Fibroblast of the conjunctiva (primary cell): ENCODE measurements at regions not wholly inside any gene's neighbourhood (a gene's known extent, or its start where the extent isn't known, plus 50 kb on each side); places are given as distances from the start of the nearest gene placed in this dataset.
"Not testable (repeated sequence)": the region's sequence is repeated elsewhere in the genome, so short reads cannot be mapped to it uniquely, and the experiment has no call there.

Experiments used
- DNase-seq: peaks from one replicate; pipeline ENCODE4 v3.0.0-alpha.2; 2010; ENCODE audit warnings: low read depth

DNA sequence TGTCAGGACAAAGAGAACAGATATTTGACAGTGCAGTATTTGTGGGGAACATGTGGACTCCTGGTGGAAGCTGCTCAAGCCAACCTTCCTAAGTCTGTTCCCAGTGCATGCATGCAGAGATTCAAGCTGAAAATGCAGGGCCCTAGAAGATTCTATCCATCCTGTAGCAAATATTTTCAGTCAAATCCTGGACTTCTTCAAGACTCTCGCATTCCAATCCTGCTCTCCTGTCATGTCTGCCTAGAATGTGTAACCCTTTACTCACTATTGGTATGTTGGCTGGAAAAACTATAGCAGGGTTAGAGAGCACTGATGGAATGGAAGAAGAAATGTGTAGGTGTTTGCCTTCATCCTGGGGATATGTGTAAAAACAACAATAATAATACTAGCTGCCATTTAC, 385.6 kb upstream of the PKN2 start:
- no peak for DNase-seq

DNA sequence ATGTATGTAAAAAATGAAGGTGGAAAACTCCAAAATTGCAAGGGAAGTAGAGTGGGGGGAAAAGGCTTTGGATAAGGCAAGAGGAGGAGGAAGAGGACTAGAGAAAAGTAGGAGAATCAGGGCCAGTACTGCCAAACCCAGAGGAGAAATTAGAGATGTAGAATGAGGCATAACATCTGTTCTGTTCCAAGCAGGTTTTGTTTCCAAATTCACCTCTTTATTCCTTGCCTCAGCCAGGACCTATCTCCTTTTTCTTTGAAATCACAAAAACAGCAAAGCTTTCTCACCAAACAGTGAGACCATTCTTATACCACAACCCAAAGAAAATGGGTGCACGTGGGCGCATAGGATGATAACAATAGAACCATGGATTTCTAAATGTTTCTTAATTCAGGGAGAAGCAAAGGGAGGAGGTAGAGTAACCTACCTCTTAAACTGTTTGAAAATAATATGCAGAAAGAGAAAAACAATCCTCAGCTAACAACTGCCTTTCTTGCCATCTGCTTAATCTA, 383.3 kb upstream of the PKN2 start:
- DNase-seq: no peak

DNA sequence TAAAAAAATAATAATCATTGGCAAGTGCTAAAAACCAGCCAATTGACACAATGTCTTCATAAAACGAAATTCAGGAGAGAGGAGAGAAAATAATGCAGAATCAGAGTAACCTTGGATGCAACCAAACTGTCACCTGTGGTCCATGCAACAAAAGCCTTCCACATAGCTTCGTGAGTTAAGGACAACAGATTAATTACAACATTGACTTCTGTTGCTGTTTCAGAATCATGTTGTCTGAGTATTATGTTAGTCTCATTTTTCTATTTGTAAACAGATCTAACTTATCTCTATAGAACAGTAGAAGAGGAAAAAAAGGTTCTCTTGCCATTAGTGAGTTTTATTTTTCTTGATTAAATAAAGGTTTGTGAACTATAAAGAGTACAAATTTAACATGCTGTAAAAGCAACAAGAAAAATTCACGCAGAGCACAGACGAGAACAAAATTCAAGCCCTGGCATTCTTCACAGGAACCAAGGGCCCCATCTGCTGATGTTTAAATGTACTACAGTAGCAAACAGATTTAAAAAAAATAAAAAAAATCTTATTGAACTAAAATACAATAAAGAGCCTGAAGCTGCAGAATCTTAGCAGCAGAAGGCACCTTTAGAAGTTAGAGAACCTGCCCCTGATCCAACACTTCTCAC, 381.1 kb upstream of the PKN2 start:
- peak; percentile 21 for DNase-seq

DNA sequence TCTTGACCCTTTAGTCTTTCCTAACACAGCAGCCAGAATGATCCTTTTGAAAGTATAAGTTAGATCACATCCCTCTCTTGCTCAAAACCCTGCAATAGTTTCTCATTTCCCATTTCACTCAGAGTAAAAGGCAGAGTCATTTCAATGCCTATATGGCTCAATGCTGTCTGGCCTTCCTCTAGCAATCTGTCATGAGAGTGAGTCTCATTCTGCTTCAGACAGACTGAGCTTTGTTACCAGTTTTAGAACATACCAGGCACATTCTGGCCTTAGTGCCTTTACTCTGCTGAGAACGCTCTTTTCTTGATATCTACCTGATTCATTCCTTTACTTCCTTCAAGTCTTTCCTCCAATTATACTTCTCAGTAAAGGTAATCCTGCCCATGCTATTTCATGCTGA, 372.8 kb upstream of the PKN2 start:
- DNase-seq: no peak

DNA sequence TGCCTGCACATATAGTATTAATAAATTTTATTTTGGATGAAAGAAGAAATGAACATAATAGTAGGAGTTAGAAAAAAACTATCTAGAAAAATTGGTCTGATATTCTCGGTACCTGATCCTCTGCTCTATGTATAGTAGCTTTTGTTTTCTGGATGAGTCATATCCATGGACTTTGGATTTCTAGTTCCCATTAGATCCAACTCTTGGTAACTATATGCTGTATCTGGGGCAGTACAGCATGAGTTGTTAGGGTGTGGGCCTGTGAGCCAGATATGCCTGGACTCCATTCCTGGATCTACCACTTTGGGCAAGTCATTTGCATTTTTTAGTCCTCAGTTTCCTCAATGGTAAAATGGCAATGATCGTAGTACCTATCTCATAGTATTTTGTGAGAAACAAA, 372.2 kb upstream of the PKN2 start:
- no peak for DNase-seq

DNA sequence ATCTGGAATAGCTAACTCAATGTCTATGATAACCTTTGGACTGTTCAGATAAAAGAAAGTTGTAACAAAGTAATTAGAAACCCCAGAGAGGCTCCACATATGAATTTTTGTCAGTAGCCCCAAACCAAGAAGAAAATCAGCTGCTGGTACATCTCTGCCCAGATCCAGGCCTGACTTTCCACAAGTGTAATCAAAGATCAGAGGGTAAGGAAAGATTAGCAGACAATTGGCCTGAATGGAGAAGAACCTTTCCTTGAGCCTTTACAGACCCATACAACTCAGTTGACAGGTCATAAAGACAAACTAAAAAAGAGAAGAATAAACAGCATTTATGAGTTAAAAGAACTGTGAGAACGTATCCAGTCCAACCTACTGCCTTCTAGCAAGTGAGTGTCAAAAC, 366.7 kb upstream of the PKN2 start:
- DNase-seq: no peak

DNA sequence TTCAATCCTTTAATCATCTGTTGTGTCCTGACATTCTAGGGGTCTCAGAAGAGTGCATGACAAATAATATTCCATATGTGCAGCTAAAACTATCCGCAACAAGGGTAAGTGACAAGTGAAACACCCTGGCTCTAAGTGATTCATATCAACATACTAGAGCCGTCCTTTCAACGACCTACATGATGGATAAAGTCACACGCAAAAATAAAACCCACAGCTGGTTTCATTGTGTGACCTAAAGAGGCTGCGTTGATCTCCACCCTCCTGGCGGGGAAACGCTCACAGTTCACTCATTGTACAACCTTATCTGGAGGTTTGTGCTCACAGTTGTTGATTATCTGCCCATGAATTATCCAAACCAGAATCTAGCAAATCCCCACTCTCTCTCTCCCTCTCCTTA, 365.3 kb upstream of the PKN2 start:
- no peak for DNase-seq

DNA sequence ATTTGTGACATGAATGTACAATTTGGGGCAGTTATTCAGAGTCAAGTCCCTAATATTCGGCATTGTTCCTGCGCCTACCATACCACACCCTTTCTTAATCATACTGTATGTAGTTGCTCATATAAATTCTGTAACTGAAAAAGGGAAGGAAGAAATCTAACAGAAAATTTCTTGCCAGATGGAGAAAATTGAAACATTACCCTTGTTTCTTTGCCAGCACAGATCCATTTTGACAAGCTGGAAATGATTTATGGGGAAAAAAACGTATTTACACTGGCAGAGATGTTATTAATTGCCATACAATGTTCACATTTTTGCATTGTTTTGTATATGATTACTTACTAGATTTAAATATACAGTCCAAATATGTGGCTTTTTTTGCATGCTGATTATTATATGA, 363.8 kb upstream of the PKN2 start:
- no peak for DNase-seq

DNA sequence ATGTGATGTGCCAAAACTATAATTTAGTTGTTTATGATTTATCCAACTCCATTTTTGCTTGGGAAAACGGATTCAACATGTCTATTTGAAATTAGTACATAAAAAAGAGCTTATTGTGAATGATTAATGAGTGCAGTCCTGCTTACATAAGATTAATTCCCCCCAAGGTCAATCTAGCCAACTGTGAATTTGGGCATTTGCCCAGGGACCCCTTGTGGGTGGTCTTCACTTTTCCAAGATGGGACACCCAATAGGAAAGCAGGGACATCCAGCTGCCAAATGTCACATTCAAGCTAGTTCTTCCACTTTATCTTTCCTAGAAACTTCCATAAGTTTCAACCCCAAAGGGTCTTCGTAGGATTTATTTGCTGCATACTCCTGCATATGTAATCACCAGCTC, 362.4 kb upstream of the PKN2 start:
- no peak for DNase-seq

DNA sequence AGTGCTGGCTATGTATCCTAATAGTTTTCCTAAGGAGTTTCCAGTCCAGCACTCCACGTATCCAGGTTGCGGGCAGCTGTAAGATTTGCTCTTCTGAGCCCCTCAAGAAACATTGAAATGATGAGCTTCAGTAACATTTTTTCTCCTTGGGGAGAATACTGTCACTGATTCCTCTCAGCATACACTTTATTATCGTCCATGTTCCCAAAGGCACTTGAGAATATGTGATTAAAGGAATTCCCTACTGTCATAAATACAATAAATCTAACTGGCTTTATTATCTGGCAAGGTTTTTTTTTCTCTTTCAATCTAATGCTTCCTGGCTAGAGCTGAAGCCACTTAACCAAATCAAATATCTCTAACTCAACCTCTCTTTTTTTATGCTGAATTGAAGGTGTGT, 359.2 kb upstream of the PKN2 start:
- no peak for DNase-seq

DNA sequence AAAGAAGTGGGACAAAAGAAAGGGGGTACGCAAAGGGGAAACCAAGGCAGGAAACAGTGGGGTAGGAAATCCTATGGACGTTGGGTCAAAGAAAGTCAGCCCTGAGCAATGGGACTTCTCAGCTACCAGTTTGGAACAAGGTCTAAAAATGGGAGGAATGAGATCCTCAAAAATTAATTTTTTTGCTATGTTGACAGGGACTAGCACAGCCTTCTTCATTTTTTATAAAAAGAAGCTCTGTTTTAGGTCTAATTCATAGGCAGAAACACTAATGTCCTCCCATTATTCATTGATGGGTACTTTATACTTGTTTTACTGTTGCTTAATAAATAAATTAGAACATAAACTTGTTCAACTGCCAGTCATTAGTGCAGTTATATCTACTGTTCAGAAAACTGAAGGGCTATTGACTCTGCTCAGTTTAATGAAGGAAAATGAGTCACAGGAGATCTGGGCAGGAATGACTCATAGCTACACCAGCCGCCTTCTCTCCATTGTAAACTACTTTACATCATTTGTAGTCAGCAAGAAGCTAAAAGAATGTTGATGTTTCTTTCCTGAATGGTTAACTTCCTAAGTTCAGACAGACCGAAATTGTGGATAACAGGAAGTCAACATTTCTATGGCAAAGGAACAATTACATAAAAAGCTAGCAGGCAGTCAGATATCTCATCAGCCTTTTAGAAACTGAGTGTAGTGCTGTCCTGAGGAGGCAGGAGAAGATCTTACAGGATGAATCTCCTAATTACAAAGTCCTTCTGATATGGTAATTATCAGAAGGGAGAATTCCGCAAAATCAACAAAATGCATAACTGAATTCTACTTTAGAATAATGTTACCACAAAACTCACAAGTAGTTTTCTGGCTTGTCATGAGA, 356.4 kb upstream of the PKN2 start:
- peak; percentile 63 for DNase-seq

DNA sequence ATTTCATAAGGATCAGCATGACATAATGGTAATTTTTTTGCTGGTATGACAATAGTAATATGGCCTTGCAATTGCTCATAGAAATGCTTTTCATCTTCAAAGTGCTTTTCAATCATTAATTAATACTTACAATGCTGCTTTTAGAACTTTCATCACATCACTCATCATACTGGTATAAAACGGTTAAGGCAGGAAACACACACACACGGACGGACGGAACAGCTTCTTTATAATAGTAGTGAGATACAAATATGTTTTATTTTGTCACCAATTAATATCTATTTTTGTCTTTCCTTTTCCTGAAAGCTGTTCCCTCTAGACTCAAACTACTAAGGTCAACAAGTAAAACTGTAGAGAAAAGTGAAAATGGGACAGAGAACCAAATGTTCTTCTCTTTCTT, 353.9 kb upstream of the PKN2 start:
- DNase-seq: no peak

DNA sequence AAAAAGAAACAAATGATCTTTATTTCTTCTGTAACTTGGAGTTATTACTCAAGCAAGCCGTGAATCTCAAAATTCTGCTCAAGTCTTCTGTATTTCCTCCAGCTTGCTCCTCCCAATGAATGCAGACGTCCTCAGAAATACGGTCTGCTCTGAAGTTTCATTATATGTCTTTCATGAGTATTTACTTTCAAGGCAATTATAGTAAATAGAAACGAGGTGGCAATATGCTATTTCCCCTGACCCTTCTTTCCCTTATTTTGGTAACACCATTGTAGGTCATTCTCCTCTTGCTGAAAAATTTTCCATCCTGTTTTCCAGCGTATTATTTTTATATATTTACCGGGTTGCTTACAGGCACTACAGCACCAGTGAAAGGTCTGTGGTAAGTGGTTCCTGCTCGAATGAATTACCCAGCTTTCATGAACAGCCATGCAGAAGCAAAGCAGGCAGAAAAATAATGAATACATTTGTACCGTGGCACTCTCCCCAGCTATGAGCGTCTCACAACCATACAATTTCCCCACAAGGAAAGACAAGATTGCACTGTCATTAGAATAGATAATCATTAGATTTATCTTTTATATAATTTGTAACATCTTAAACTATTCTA, 350.9 kb upstream of the PKN2 start:
- DNase-seq: no peak

DNA sequence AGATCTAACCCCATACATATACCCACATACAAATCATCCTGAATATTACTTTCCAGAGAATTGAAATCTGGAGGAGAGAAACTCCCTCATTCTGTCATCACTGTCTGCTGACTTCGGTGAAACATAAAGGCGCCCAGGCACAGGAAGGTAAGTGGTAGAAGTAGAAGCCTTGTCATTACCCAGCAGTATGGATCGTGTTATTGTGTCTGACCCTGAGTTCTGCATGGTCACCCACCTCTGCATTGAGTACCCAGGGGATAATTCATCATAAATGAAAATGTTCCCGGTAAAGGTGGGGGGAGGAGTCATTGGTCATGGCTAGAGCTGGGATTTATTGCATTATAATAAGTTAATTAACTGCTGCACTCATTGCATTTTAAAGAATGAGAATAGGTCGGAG, 342.6 kb upstream of the PKN2 start:
- DNase-seq: no peak

DNA sequence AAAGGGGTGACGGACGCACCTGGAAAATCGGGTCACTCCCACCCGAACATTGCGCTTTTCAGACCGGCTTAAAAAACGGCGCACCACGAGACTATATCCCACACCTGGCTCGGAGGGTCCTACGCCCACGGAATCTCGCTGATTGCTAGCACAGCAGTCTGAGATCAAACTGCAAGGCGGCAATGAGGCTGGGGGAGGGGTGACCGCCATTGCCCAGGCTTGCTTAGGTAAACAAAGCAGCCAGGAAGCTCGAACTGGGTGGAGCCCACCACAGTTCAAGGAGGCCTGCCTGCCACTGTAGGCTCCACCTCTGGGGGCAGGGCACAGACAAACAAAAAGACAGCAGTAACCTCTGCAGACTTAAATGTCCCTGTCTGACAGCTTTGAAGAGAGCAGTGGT, 342.0 kb upstream of the PKN2 start:
- not testable (repeated sequence) for DNase-seq

DNA sequence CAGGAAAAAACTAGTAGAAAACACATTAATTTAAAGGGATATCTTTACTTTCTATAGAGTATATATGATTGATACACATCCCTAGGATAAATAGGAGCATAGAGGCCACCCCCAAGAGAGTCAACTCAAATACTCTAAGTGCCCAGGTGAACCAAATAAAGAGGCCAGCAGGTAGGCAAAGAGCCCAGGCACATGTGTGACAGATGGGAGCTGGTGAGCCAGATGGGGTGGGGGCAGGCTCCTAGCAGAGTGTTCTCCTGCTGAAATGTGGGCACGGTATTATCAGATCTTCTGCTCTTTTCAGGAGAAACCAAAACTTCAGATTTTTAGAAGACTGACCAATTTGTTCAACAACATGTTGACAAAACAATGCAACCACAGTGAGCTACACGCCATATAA, 333.4 kb upstream of the PKN2 start:
- DNase-seq: no peak

DNA sequence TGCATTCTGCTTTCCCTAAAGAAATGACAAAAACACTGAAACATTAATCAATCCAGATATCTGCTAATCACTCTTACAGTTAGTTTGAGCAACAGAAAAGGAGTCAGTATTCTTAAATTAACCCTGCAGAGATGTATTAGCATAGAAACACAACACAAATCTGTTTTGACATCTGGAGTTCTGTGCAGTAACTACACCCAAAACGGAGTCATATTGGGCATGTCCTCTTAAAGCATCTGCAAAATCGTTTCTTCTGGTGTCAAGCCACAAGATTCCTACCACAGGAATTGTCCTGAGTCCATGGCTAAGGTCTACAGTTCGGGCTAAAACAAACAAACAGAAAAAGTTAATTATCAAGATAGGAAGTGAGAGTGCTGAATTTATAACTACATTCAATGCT, 332.1 kb upstream of the PKN2 start:
- DNase-seq: no peak

DNA sequence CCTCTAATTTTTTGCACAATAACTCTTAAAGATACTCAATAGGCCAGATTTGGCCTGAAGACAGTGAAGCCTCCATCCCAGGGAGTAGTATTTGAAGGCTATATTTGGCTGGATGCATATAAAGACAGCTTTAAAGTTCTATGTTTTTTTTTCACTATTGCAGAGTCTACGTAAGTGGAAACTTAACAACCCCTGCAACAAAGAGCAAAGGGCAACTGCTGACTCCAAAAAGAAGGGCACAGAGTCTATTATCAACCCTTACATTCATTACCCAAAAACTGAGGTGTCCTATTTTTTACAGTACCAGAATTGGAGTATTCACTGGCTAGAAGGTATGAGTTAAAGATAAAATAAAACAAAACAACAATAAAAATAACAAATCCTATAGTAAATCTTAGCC, 329.8 kb upstream of the PKN2 start:
- DNase-seq: no peak

DNA sequence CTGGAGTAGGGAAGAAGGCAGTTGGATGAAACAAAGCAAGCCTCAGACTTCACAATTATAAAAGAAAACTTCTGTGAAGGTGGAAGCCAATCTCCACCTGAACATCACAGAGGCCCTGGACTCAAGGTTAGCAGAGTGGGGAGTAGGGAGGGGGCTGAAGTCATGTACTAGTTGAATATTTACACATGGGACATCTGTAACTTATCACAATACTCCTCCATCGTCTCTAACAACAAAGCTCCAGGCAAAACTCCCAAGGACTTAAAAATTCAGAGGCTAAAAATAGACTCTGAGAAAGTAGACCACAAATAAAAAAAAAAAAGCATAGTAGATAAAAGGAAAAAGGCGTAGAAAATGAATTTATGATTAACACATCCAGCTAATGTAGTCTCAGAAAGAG, 326.3 kb upstream of the PKN2 start:
- DNase-seq: no peak

DNA sequence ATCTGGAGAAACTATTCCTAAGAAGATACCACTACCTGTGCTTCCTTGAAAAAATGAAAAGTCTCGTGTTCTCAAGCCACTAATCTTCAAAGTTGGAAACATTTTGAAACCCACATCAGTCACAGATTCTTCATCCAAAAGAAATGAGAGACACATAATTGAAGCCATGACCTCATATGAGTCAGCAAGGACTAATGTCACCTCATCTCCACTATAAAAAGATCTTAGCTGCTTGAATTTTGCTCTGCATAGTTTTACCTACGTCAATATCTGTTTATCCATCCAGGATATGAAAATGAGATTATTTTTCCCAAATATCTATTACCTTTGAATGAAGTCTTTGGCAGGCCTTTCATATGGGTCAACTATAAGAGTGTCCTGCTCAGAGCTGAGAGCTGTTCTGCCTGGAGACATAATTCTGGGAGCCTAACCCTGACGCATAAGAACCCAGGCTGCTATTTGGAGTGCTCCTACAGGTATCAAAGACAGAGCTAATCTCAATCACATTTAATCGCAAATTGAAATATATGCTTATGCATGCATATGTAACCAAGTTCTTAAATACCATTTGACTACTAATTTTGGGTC, 312.5 kb upstream of the PKN2 start:
- no peak for DNase-seq

DNA sequence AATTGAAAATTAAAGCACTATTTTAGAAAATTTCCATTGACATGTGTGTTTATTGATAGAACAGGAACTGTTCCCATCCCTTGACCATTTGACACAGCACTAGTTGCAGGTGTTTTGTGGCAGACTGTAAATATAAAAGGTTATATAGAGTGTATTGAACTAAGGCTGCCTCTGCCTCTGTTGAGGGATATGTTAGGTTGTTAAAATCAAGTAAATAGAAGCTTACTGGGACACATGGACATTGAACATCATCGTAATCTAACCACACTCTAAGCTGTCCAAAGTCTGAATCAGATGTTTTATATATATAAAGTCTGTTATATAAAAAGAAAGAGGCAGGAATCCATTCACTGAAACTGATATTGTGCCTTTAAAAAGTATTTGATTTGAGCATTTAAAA, 308.1 kb upstream of the PKN2 start:
- no peak for DNase-seq

DNA sequence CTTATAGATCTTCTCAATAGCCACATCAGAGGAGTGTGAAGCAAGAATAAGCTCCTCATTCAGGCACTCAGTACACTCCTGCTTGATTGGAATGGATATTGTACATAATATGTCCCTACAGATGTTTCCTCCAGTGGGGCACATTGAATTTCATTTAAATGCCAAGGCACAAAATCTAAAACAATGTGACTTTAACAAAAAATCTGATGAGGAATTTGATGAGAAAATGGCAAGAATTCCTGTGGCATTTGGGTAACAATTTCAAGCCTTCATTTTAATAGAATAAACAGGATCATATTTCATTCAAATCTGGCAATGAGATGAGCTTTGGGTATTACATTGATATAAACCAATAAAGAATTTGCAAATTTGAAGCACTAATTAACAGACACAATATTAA, 307.7 kb upstream of the PKN2 start:
- no peak for DNase-seq

DNA sequence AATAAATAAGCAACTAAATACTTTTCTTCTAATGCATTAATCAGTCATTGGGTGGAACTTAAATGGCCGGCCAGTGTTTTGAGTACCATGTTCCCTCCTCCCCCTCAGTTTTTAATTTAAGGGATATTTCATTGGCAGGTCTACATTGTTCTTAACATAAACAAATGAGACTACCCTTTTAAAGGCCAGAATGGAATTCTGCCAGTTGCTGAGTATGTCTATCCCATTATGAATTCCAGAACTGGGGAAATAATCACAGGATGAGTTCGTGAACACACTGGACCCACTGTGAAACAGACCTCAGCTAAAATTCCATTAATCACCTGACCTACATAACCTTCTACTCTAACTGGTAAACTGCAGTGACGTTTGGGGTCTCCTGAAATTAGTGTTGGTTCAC, 305.5 kb upstream of the PKN2 start:
- no peak for DNase-seq
